T-helper 1 cell (primary cell): ENCODE measurements at regions not wholly inside any gene's neighbourhood (a gene's known extent, or its start where the extent isn't known, plus 50 kb on each side); places are given as distances from the start of the nearest gene placed in this dataset.

ENCODE experiments used
- DNase-seq, 5 donors: peaks; one replicate each; pipeline ENCODE4 v3.0.0-alpha.2; 2012 to 2020

DNA sequence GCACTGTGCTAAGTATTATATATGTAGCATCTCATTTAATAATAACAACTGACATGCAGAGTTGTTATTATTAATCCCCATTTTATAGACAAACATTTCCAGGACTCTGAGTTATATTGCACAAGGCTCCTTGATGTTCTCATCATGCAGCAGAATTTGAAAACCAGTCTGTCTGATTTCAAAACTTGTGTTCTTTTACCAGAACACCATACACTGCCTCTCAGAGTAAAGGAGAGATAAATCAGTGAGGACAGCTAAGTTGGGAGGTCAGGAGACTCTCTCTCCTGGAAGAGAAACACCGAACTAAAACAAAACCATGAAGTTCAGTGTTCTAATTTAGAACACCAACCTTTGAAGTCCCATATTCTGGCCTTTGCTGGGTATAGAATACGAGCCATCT lies 92.7 kb upstream of the TNC start:
- DNase-seq: no peak

DNA sequence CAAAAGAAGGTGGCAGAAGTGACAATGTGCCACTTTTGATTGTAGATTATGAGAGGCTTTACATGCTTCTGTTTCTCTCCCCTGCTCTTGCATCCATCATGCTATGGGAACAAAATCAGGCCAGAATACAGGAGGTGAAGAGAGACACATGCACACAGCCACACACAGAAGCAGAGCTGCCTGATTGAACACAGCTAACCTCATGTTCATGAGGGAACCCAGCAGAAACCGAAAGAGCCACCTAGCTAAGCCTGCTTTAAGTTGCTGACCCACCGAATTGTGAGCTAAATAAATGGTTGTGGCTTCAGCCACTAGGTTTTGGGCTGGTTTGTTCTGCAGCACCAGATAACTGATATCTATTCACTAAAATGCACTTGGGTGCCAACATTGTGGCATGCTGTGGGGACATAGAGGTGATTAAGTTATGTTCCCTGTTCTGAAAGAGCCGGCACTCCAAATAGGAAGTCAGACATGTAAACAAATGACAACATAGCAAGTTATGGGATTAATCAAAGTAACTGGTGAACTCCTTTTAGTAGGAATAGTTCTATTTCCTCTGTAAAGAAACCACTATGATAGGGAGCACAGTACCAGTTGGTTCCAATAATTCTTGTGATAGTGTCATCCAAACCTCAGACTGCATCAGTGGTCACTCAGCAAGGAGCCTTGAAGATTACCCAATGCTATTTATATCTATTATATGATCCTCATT lies 93.6 kb upstream of the TNC start:
- no peak for DNase-seq

DNA sequence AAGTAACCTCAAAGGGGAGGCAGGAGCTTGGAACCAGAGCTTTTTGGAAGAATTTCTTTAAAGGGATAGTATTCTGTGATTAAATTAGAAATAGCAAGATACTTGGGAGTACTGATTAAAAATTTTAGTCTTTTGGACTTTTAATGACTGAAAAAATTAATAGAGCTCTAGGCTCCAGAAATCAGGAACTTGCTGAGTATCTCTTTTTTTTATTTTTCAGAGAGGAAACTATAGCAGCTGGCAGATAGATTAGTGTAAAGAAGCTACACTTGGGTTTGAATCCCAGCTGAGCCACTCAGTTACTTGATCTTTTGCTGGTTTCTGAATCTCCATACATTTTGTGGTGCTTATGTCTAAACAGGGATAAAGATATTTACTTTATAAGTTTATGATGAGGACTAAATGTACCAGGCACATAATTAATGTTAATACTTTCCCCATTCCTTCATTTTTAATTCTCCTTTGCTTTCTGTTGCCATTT lies 94.2 kb upstream of the TNC start:
- DNase-seq: no peak

DNA sequence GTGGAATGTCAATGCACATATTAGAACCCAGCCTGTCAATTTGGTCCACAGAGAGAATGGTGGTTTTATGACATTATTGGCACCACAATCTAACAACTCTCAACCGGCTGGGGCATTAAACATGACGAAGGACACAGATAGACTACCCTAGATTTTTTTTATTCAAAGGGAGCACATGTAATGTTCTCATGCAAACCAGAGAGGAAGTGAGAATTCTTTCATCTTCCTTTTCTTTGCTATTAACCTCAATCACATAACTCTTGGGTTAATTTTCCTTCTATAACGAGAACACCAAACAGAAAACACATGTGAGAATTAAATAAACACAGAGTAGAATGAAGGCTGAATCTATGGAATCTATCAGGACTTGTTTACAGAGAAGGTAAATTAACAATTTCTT lies 94.9 kb upstream of the TNC start:
- no peak for DNase-seq

DNA sequence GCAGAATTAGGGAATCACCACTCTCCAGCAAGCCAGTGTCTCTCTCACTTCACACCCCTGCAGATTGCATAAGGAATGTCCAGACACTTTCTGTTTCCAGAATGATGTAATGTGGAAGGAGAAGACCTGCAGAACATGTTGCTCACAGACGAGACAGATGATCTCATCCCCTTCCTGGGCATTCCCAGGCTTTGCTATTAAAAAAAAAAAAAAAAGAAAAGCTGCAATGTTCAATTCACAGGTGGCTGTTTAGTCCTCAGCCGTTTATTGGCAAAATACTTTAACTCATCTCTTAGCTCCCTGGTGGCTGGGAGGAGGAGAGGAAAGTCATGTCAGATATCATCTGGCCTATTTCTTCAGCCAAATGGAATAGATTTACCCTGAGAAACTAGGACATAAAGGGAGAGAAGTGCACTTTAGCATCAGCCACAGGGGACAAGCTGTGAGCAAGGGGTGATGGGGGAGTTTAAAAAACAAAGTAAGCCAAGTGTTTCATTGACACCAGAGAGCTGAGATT lies 95.9 kb upstream of the TNC start:
- DNase-seq: no peak

DNA sequence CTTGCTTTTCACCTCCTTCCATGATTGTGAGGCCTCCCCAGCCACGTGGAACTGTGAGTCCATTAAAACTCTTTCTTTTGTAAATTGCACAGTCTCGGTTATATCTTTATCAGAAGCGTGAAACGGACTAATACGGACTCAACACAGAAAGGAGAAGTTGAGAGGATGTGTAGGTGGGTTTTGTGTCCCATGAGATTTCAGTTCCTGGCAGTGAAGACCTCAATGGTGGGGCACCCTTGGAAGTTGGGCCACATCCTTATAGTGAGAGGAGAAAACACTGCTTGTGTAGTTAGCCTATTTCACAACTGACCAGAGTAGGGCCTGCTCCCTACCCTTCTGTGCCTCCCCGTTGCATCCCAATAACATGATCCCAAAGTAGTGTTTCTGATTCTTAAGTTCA lies 98.9 kb upstream of the TNC start:
- DNase-seq: no peak

DNA sequence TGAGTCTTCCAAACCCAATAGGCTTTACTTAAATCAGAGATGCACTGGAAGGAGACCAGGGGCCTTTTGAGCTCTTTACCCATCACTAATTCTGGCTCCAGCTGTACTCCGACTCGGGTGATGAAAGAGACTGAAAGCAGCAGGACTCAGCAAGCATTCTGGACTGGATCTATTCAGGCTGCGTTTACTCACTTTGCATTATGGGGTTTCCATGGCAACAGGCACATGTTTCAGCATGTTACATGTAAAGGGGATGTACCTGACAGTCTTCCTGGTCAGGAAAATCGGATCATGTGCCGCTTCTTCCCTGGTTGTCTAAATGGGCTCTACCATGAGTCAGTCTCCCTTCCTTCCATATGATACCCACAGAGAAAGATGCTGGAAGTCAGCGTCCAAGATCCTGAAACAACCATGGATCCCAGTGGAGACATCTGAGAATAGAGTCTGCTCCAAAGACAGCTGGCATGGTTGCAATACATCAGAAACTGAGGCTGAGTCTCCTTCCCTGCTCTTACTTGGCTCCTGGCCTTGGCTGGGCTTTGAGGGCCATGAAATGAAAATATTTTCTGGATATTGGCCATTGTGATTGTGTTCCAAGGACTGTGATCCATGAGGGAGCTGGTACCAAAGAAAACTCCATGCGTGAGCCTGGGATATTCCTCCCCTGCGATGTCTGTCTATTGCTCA lies 102.5 kb upstream of the TNC start:
- no peak for DNase-seq

DNA sequence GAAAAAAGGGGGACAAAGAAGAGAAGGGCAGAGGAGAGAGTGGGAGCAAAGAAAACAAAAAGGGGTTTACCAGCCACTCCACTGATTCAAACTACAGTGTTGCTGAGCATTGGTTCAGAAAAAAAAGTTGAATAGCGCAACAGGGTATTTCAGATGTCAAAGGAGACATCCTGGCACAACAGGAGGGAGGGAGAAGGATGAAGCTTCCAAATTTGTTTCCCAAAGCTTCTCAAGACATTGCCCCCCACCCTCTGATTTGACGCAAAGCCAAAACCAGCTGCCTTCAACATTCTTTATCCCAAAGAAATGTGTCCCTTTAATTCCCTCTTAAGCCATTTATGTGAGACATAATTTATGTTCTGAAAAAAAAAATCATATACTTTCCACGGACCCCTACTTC lies 105.5 kb upstream of the TNC start:
- no peak for DNase-seq

DNA sequence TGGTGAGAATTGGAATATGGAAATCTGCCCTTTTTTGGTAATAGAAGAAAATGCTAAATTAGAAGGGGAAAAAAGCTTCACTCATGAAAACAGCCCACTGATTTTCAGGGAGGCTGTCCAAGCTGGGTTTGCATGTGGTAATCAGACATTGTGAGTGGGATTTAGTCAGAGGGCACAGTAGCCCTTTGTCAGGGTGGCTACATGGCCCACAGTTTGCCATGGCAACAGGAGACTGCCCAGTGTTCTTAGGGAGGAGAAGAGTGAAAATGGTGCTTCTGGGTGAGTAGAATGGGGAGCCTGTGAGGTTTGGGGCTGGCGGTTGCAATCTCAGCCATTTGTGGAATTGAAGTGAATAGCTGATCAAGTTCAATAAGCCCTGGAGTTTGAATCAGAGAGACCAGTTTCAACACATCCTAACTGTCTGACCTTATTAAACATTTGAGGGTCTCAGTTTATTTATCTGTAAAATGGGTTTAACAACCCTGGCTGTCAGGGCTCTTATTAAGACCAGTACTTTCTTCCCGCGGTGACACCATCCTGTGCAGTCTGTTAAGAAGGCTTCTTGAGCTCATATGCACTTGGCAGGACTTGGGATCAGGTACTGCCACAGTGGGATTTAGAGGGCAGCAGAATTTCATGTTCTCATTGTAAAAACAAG lies 107.6 kb upstream of the TNC start:
- no peak for DNase-seq

DNA sequence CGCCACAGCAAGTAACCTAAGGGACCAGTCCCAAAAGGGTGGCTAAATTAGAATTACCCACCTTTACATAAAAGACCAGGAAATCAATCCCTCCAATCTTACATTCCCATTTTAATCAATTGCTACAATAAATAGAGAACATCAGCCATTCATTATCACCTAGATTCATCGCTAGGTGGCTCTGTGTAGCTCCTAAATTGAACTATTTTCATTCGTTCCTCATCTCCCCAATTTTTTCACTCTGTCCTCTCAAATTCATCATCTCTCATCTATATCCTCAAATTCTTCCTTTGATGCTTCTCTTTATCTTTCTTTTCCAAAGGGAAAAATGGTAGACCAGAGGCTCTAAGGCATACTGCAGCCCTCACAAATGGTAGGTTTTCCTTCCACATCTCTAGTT lies 108.2 kb upstream of the TNC start:
- DNase-seq: no peak

DNA sequence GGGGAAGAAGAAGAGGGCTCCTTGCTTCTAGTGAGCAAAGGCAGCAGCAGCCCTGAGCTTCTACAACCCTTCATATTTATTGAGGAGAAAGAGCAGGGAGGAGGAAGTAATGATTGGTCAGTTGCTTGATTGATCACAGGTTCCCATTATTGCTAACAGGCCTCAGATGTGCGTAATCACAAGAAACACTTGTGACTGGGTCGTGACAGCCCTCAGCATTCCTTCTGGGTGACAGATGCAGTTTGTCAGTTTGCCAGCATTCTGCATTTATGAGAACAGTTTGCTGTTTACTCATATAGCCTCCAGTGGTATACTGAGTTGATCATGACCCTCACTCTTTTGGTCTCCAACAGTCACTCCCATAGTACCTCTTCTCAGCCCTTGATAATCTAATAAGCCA lies 111.5 kb upstream of the TNC start:
- DNase-seq: no peak

DNA sequence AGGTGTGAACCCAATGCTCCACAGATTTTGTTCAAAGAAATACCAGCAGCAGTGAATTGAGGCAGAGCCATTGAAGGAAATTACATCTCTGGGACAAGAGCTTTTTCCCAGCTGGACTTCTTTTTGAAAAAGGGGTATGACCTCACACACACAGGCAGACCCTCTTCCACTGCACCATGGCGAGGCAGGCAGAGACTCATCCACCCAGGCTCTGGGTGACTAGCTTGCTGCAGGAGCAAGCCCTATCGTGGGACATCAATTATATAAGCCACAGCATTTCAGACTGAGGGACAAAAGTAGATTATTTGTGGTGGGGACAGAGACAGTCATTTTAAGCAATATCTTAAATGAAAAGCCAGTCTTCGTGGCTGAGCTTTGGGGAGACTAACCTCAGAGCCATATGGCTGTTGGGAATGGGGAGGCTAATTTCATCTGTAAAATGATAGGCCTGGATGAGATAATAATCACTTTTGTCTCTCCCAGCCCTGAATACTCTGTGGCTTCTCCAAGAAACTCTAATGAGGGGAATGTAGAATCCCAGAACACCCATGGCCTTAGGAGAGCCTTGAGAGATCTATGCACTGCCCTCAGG lies 113.1 kb upstream of the TNC start:
- DNase-seq: no peak

DNA sequence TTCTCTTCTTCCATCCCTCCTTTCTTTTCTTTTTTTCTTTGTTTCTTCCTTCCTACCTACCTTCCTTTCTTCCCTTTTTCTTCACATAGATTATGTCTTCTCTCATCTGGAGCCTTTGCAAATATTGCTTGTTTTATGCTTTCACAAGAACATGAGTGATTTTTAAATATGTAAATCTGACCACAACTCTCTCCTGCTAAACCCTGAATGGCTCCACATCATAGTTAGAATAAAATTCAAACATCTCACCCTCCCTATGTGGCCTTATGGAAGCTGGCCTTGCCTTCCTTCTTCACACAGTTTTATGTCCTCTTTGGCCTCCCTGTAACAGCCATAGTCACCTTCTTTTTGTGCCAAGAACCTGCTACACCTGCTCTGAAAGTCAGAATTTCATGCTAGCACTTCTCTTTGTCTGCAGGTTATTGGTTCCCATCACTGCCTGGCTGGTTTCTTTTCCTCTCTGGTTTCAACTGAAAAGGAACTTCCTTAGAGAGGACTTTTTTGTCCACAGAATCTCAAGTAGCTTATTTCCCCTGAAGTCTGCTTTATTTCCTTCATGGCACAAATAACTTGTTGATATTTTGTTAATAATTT lies 114.3 kb upstream of the TNC start:
- no peak for DNase-seq

DNA sequence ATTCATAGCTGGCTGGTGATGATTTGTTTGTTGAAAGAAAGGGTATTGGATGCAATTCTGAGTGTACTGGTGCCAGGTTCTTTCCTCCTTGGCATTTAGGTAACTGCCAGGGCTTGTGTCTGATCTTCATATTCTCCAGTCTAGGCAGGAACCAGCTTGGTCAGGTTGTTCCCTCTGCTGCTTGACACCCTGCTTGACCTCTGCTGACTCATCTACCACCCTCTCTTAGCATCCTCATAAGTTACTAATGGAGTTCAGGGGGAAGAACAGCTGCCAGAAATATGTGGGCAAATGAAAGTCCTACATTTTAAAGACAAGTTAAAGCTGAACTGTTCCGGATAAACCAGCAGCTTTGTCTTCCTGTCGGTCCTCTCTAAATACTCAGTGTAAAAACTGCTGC lies 116.1 kb upstream of the TNC start:
- DNase-seq: no peak

DNA sequence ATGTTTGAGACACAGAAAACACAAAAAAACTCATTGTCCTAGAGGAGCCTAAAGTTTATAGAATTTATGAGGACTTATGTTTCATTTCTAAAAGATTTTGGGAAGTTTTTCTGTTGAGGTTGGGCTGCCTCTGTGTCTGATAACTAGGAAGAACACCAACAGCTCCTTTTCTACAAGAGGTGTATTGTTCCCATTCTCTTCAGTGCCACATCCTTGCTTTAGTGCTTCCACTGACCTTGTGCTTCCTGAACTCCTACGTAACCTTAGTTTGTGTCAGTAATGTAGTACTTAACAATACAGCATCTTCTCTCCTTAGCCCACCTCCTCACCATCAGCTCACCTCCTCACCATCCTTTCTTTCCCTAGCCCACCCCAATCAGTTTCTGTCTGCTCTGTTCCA lies 117.3 kb upstream of the TNC start:
- no peak for DNase-seq

DNA sequence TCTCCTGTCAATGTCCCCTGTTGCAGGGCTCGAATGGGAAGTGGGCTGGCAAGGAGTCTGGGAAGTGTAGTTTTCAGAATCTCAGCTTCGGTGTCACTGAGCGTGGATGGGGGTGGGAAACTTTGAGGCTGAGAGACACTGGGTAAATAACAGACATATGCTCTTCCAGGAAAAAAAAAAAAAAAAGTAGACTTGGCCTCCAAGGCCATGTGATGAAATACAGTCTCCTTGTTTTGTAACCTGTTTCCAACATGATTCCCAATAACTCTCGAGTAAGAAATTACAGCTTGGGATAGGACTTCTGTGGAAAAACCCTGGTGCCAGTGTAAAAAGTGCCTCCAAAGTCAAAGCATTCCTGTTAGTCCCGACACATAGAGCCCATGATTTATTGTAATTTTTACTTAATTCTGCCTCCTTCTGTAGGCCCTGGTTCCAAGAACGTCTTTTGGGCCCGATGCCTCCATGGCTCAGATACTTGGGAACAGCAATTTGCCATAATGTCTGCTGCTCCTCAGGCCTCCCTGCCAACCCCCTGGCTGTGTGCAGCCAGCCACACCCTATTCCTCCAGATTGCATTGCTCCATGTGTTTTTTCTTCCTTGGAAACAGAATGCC lies 119.5 kb upstream of the TNC start:
- DNase-seq: no peak

DNA sequence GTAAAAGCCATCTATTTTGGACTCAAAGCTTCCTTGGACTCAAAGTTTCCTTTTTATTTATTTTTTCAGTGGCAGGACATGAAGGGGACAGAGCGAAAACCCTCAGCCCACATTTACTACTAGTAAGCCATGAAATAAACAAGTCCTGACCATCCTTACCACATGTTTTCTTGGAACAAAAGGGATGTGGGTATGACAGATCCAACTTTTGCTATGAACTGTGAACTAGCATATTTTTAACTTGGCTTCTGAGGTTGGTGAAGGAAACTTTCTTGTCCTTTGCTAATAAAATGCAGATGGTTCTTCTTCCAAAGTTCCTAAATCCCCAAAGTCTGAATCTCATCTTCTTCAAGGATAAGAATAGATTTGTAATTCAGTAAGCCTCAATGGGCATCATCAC lies 122.7 kb upstream of the TNC start:
- DNase-seq: no peak

DNA sequence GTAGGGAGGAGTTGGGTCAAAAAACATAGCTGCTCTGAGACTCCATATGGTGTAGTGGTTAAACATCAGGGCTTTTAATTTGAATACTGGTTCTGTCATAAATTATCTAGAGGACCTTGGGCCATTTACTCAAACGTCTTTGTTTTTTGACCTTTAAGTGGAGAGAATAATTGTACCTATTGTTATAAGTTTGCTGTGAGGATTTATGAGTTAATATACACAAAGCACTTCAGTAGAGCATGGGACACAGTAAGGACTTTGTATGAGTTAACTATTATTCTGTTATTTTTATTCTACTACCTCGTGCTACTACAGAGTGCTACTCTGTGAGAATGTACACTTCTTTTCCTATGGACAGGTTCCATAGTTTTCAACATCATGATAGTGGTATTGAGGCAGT lies 123.7 kb upstream of the TNC start:
- no peak for DNase-seq

DNA sequence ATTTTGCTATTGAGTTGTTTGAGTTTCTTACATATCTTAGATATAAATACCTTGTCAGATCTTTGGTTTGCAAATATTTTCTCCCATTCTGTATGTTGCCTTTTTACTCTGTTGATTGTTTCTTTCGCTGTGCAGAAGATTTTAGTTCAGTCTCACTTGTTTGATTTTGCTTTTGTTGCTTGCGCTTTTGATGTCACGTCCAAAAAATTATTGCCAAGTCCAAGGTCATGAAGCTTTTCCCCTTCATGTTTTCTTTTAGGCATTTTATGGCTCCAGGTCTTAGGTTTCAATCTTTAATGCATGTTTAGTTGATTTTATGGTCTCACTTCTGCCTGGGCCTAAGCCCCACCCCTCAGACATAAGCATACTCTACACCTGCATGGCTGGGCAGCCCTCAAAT lies 131.5 kb upstream of the TNC start:
- DNase-seq: no peak

DNA sequence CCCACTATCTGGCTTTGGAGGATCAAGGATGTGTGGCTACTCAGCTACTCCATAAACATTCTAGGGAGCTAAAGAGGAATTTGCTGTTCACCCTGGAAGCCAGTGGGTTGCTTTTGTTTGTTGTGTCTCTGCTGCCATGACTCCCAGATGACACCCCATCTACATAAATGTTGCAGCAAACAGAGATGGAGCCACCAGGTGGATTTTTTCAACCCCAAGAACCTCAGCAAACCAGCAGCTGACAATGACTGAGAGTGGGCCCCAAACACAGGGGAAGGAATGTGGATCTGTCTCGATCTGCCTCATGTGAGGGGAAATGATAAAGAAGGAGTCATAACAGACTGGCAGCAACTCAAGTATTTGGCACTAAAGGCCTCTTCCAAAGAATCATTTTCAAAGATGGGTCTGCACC lies 132.7 kb upstream of the TNC start:
- no peak for DNase-seq

DNA sequence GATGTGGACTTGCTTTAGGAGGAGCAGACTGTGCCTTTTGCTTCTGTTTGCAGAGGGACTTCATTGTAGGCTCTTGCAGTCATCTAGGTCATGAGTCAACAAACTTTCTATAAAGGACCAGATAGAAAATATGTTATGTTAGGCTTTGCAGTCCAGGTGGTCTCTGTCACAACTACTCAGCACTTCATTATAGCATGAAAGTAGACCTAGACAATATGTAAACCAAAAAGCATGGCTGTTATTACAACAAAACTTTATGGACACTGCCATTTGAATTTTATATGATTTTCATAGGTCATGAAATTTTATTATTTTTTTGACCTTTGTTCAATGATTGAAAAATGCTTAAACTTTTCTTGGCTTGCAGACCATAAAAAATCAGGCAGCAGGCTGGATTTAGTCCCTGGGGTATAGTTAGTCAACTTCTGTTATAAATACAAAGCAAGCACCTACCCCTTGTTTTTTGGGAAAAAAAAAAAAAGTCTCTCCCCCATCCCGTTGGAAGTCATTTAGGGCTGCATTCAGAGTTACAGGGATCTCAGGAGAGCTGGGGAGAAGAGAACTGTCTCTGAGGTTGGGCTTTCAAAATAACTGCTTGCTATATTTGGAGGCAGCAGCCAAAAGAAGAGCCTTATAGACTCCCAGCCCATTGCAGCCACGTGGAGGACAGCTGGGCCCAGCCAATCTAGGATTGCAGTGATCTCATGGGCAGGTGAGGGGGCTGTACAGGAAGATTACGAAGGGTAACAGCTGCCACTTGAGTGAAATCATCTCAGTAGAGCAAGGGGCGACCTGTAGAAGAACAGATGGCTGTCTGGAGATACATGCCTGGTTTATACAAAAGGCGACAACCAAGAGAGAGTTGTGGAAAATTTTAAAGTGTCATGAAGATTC lies 136.6 kb upstream of the TNC start:
- no peak for DNase-seq

DNA sequence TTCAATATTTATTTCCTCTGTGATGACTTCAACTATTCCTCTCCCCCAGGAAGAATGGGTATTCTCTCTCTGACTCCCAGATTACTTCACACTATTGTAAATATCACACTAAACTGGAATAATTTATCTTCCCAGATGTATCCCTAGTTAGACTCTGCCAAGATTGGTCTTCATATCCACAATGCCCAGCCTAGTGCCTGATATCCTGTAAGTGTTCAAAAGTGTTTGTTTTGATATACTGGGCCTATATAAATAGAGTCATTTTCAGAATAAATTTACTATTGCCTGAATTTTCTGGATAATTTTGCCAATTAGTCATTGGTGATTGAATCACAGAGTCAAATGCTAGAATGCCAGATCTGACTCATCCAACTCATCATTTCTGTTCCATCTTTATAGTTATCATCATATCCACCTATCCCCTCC lies 143.7 kb upstream of the TNC start:
- no peak for DNase-seq
